Stomach (tissue), 4 donors: ENCODE measurements at regions not wholly inside any gene's neighbourhood (a gene's known extent, or its start where the extent isn't known, plus 50 kb on each side); places are given as distances from the start of the nearest gene placed in this dataset.

Experiments used
- CTCF ChIP-seq, 7 experiments: fragments of 450-650 bp in 4 of 7; fragments of 200-600 bp in 3 of 7; sonication (generic) in 3 of 7; IDR thresholded peaks; one replicate each; pipeline ENCODE4 v1.5.1; 2016 to 2019; ENCODE audit warnings: antibody characterized with exemption in 7 of 7, control low read depth in 2 of 7, mild to moderate bottlenecking in 1 of 7
- EP300 ChIP-seq: sonication (generic); formaldehyde crosslinking; IDR thresholded peaks from one replicate; pipeline ENCODE4 v1.6.1; 2017; ENCODE audit warnings: antibody characterized with exemption
- POLR2A ChIP-seq, 4 donors: fragments of 450-650 bp; IDR thresholded peaks; one replicate each; pipeline ENCODE4 v1.6.1; 2016; ENCODE audit warnings: antibody characterized with exemption in 4 of 4, control low read depth in 2 of 4, mild to moderate bottlenecking in 1 of 4, moderate library complexity in 1 of 4

GRCh38 chr15:22257047-22258008 is 177.0 kb downstream of the OR4M2 start:
- TF ChIP-seq CTCF (IDR thresholded peaks at IDR 0.05) (no peak), EP300 (no peak), POLR2A (IDR thresholded peaks at IDR 0.05) (no peak)
